ENCODE measurements at regions not wholly inside any gene's neighbourhood (a gene's known extent, or its start where the extent isn't known, plus 50 kb on each side); places are given as distances from the start of the nearest gene placed in this dataset.

DNA sequence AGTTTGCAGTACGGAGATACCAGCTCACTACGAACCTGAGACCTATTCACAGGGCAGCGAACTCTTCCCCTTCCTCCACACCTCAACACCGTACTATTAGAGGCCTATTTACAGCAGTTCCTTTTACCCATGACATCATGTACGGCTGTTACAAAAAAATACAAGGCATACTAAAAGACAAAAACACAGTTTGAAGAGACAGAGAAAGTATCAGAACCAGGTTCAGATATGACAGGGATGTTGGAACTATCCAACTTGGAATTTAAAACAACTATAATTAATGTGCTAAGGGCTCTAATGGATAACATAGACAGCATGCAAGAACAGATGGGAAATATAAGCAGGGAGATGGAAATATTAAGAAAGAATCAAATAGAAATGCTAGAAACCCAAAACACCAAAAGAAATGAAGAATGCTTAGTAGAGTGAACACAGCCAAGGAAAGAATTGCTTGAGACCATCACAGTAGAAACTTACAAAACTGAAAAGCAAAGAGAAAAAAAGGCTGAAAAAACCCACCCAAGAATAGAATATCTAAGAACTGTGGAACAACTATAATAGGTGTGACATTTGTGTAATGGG, 99.2 kb upstream of the ZNF521 start:
- TF ChIP-seq, protein P1, sequence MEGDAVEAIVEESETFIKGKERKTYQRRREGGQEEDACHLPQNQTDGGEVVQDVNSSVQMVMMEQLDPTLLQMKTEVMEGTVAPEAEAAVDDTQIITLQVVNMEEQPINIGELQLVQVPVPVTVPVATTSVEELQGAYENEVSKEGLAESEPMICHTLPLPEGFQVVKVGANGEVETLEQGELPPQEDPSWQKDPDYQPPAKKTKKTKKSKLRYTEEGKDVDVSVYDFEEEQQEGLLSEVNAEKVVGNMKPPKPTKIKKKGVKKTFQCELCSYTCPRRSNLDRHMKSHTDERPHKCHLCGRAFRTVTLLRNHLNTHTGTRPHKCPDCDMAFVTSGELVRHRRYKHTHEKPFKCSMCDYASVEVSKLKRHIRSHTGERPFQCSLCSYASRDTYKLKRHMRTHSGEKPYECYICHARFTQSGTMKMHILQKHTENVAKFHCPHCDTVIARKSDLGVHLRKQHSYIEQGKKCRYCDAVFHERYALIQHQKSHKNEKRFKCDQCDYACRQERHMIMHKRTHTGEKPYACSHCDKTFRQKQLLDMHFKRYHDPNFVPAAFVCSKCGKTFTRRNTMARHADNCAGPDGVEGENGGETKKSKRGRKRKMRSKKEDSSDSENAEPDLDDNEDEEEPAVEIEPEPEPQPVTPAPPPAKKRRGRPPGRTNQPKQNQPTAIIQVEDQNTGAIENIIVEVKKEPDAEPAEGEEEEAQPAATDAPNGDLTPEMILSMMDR (conservative IDR thresholded peaks at IDR 0.05; ENCODE audit: low read depth, low read length), result no peak
- TF ChIP-seq EZH2 (IDR thresholded peaks at IDR 0.05; ENCODE audit: low read length, unreplicated experiment), result no peak
